Ovary (tissue), 7 donors: ENCODE measurements at regions not wholly inside any gene's neighbourhood (a gene's known extent, or its start where the extent isn't known, plus 50 kb on each side); places are given as distances from the start of the nearest gene placed in this dataset.

Experiments
- DNase-seq, 5 donors: peaks; one replicate each; pipeline ENCODE4 v3.0.0-alpha.2; 2019 to 2020
- H3K27ac ChIP-seq, 2 donors: fragments of 200-600 bp; one replicate each; pipeline versions ENCODE4 v1.5.1 to v1.8.0; 2019 to 2022
- H3K27me3 ChIP-seq: fragments of 200-600 bp; one replicate; pipeline ENCODE4 v1.8.0; 2022
- H3K36me3 ChIP-seq: fragments of 200-600 bp; sonication (generic); one replicate; pipeline ENCODE4 v1.5.1; 2019
- H3K4me1 ChIP-seq: one replicate; pipeline ENCODE4 v1.8.1; 2013; ENCODE audit warnings: mild to moderate bottlenecking, moderate library complexity; ENCODE audit not compliant: insufficient read depth
- H3K4me3 ChIP-seq: fragments of 200-600 bp; sonication (generic); one replicate; pipeline ENCODE4 v1.5.1; 2017
- H3K9me3 ChIP-seq, 2 donors: fragments of 200-600 bp in 1 of 2; sonication (generic) in 1 of 2; one replicate each; pipeline versions ENCODE4 v1.5.1 to v1.8.1; 2013 to 2019; ENCODE audit warnings: mild to moderate bottlenecking in 1 of 2, moderate library complexity in 1 of 2
- CTCF ChIP-seq, 3 donors: fragments of 450-650 bp in 2 of 3; fragments of 200-600 bp in 1 of 3; IDR thresholded peaks; one replicate each; pipeline versions ENCODE4 v1.5.1 to v1.8.0; 2016 to 2022; ENCODE audit warnings: antibody characterized with exemption in 3 of 3, mild to moderate bottlenecking in 1 of 3
- EP300 ChIP-seq: sonication (generic); formaldehyde crosslinking; IDR thresholded peaks from one replicate; pipeline ENCODE4 v1.6.1; 2017; ENCODE audit warnings: antibody characterized with exemption
- POLR2A ChIP-seq: fragments of 450-650 bp; IDR thresholded peaks from one replicate; pipeline ENCODE4 v1.6.1; 2017; ENCODE audit warnings: antibody characterized with exemption, mild to moderate bottlenecking, moderate library complexity
- WGBS, 3 donors: extraction: QIAGEN DNeasy Blood & Tissue Kit in 1 of 3; methylation state at CpG; one replicate each; pipeline versions ENCODE4 v1.1.5 to v1.1.7; 2013 to 2017; 5-methylcytosine and 5-hydroxymethylcytosine counted together
- intact Hi-C, 4 donors: fragments of 100-400 bp; cut with DNase I; formaldehyde crosslinking; loops; one replicate each; pipeline versions ENCODE4 v1.11.0 to v1.15.1; 2022 to 2023
- donor health status: DM: no; HTN: no; CAD: no; lungs with moderate emphysema.
- donor health status: DM: no; HTN: no; CAD: no.
- donor health status: Bipolar disorder and iron deficiency.
- donor health status: DM: no; HTN: no; CAD: no.
- donor health status: DM: yes; HTN: yes; CAD: no.

- Histone ChIP-seq H3K27ac (no peak overlapping the region), H3K4me1 (no peaks in the 10 kb centered on the region), H3K36me3 (no peaks in the 10 kb centered on the region), H3K9me3 (no peaks in the 10 kb centered on the region), H3K27me3 (no peaks in the 10 kb centered on the region), H3K4me3 (no peak overlapping the region)
- TF ChIP-seq POLR2A, result no peak
- no peak for TF ChIP-seq CTCF (IDR thresholded peaks at IDR 0.05)
- TF ChIP-seq EP300, result no peak
- 55 to 75% (median 62%) methylated on average over 6 of the region's 6 CpGs for WGBS, 3 donors
- DNase-seq, result no peak
- intact Hi-C loops, result no loop called here
Measured at GRCh38 chr7:21064698-21065648, 278.3 kb upstream of the SP8 start.

GRCh38 chr7:21066221-21066620 is 279.5 kb upstream of the SP8 start:
- Histone ChIP-seq H3K9me3 (no peaks in the 10 kb centered on the region), H3K36me3 (no peaks in the 10 kb centered on the region), H3K27me3 (no peaks in the 10 kb centered on the region), H3K4me1 (no peaks in the 10 kb centered on the region), H3K4me3 (no peak overlapping the region), H3K27ac (no peak overlapping the region)
- 74 to 87% (median 77%) methylated on average over 4 of the region's 4 CpGs for whole genome bisulfite sequencing, 3 donors
- DNase-seq, result no peak
- no peak for TF ChIP-seq CTCF (IDR thresholded peaks at IDR 0.05)
- no peak for TF ChIP-seq EP300
- TF ChIP-seq POLR2A, result no peak
- intact Hi-C loops, result no loop called here

GRCh38 chr7:21067216-21067615 is 280.5 kb upstream of the SP8 start:
- intact Hi-C loops, result no loop called here
- WGBS, 3 donors, result 70 to 75% (median 75%) methylated on average over 4 of the region's 4 CpGs
- no peak for TF ChIP-seq CTCF (IDR thresholded peaks at IDR 0.05)
- TF ChIP-seq EP300, result no peak
- TF ChIP-seq POLR2A, result no peak
- no peak overlapping the region for H3K27ac ChIP-seq
- no peaks in the 10 kb centered on the region for H3K4me1 ChIP-seq
- no peaks in the 10 kb centered on the region for H3K27me3 ChIP-seq
- no peaks in the 10 kb centered on the region for H3K9me3 ChIP-seq
- H3K36me3 ChIP-seq, result no peaks in the 10 kb centered on the region
- DNase-seq, result no peak
- no peak overlapping the region for H3K4me3 ChIP-seq

DNA sequence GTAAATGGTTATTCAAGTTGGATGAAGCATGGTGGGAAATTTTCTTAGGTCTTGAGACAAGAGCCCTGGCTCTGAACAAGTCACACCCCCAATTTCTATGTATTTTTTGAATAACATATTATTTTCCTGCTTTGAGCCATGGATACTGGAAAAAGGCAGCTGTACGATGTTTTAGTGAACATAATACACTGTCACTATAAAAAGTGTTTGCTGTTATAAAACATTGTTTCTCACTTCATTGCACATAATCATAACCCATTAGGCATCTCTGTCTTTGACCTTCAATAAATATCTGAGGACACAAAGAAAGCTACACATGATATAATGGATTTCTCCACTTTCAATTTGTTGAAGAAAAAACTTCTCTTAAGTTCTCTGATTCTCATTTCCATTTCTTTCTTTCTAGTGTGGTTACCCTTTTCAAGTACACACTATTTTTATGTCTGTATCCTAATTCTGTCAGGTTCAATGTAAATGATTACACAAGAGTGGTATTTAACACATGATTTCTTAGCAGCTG is 283.9 kb upstream of the SP8 start:
- 52 to 62% (median 62%) methylated on average over 1 of the region's 1 CpG for WGBS, 3 donors
- intact Hi-C loops, result no loop called here
- Histone ChIP-seq H3K27ac (no peak overlapping the region), H3K4me3 (no peak overlapping the region), H3K9me3 (no peaks in the 10 kb centered on the region), H3K27me3 (no peaks in the 10 kb centered on the region), H3K4me1 (no peaks in the 10 kb centered on the region), H3K36me3 (no peaks in the 10 kb centered on the region)
- TF ChIP-seq EP300, result no peak
- TF ChIP-seq CTCF (IDR thresholded peaks at IDR 0.05), result no peak
- TF ChIP-seq POLR2A, result no peak
- no peak for DNase-seq
